ENCODE measurements at regions not wholly inside any gene's neighbourhood (a gene's known extent, or its start where the extent isn't known, plus 50 kb on each side); places are given as distances from the start of the nearest gene placed in this dataset.

DNA sequence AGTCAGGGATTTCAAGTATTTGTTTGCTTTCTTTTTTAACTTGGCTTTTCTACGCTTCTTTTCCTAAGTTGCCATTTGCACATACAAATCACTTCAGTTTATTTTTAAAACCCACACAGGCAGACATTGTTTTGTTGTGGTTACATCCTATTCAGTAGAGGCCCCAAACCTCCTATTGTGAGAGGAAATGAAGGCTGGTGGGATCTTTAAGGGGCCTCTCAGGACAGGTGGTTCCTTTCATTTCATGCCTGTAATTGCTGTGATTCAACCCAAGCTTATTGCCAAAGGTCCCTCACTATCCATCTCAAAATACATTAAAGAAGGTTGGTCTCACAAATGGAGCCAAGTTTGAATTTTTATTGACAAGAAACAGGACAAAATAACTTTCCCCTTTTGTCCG lies 257.1 kb downstream of the ADAMTS20 start:
- no peaks in the 10 kb centered on the region for H3K4me1 ChIP-seq (ENCODE audit: insufficient read depth)
- H3K79me2 ChIP-seq: no peaks in the 10 kb centered on the region
- H3K9me3 ChIP-seq (ENCODE audit: low read depth): no peaks in the 10 kb centered on the region
- WGBS (ENCODE audit: low lambda C conversion rate, missing lambda C conversion rate): 73% methylated on average over 2 of the region's 2 CpGs
- no peak for DNase-seq (ENCODE audit: low spot score)
- H2AFZ ChIP-seq: no peak overlapping the region
- H3K27me3 ChIP-seq: no peaks in the 10 kb centered on the region
- H3K36me3 ChIP-seq (replicated peaks; ENCODE audit: insufficient read depth, low read depth): no peaks in the 10 kb centered on the region
- H3K4me3 ChIP-seq: no peak overlapping the region
- no peaks in the 10 kb centered on the region for H4K20me1 ChIP-seq (ENCODE audit: insufficient read depth, poor library complexity, severe bottlenecking)
- H3K9me2 ChIP-seq (replicated peaks; ENCODE audit: insufficient read depth): no peaks in the 10 kb centered on the region
- no peak overlapping the region for H3K27ac ChIP-seq
- no peak overlapping the region for H3K4me2 ChIP-seq
- TF ChIP-seq CTCF (IDR thresholded peaks at IDR 0.05; ENCODE audit: poor library complexity): no peak
- no peak for TF ChIP-seq EZH2 (IDR thresholded peaks at IDR 0.05; ENCODE audit: borderline replicate concordance)
- TF ChIP-seq EZH2phosphoT487 (IDR thresholded peaks at IDR 0.05; ENCODE audit: low read depth, severe bottlenecking, unreplicated experiment): no peak

DNA sequence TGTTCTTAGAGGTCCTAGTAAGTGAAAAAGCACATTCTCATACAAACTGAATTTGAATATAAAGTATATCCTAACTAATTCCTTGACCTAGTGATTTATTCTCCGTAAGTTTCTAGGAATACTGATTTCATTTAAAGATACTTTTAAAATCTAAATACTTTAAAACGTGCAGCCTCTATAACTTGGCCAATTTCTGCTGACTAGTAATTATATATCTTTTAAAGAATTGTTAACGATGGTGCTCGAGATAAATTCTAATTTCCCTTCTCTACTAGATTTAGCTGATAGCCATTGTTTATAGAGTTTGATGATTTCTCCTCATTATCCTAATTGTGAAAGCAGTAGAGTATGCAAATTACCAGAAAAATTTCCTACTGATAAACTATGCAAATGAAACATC lies 257.9 kb downstream of the ADAMTS20 start:
- H3K27me3 ChIP-seq: no peaks in the 10 kb centered on the region
- 88% methylated on average over 4 of the region's 4 CpGs for WGBS (ENCODE audit: low lambda C conversion rate, missing lambda C conversion rate)
- no peak overlapping the region for H3K27ac ChIP-seq
- H3K4me2 ChIP-seq: no peak overlapping the region
- no peaks in the 10 kb centered on the region for H3K9me2 ChIP-seq (replicated peaks; ENCODE audit: insufficient read depth)
- TF ChIP-seq EZH2phosphoT487 (IDR thresholded peaks at IDR 0.05; ENCODE audit: low read depth, severe bottlenecking, unreplicated experiment): no peak
- no peak for TF ChIP-seq EZH2 (IDR thresholded peaks at IDR 0.05; ENCODE audit: borderline replicate concordance)
- TF ChIP-seq CTCF (IDR thresholded peaks at IDR 0.05; ENCODE audit: poor library complexity): no peak
- peaks cover 7% of the 10 kb centered on the region for H3K4me1 ChIP-seq (ENCODE audit: insufficient read depth)
- no peak overlapping the region for H3K4me3 ChIP-seq
- no peaks in the 10 kb centered on the region for H4K20me1 ChIP-seq (ENCODE audit: insufficient read depth, poor library complexity, severe bottlenecking)
- H2AFZ ChIP-seq: no peak overlapping the region
- H3K9me3 ChIP-seq (ENCODE audit: low read depth): no peaks in the 10 kb centered on the region
- H3K36me3 ChIP-seq (replicated peaks; ENCODE audit: insufficient read depth, low read depth): no peaks in the 10 kb centered on the region
- no peaks in the 10 kb centered on the region for H3K79me2 ChIP-seq
- no peak for DNase-seq (ENCODE audit: low spot score)

DNA sequence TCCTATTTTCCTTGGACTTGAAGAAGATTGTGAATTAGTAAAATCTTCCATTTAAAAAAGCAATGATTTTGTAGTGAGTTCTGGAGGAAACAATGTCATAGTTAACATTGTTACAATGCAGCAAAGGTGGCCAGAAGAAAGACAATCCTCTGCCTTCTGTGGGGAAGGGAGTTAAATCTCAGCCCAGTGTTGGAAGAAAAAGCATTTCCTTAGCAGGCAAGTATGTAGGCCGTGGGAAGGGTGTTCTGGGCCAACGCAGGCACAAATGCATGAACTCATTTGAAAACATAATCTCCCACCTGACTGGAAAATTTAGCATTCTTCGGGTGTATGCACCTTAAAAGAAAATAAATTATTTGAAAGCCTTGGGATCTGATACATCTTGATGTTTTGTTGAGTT lies 258.6 kb downstream of the ADAMTS20 start:
- no peaks in the 10 kb centered on the region for H3K9me3 ChIP-seq (ENCODE audit: low read depth)
- H3K36me3 ChIP-seq (replicated peaks; ENCODE audit: insufficient read depth, low read depth): no peaks in the 10 kb centered on the region
- no peaks in the 10 kb centered on the region for H4K20me1 ChIP-seq (ENCODE audit: insufficient read depth, poor library complexity, severe bottlenecking)
- H3K4me1 ChIP-seq (ENCODE audit: insufficient read depth): peaks cover 15% of the 10 kb centered on the region
- no peak overlapping the region for H3K4me2 ChIP-seq
- 87% methylated on average over 3 of the region's 3 CpGs for WGBS (ENCODE audit: low lambda C conversion rate, missing lambda C conversion rate)
- no peak for DNase-seq (ENCODE audit: low spot score)
- no peak overlapping the region for H3K27ac ChIP-seq
- TF ChIP-seq CTCF (IDR thresholded peaks at IDR 0.05; ENCODE audit: poor library complexity) (no peak), EZH2phosphoT487 (IDR thresholded peaks at IDR 0.05; ENCODE audit: low read depth, severe bottlenecking, unreplicated experiment) (no peak), EZH2 (IDR thresholded peaks at IDR 0.05; ENCODE audit: borderline replicate concordance) (no peak)
- no peak overlapping the region for H3K4me3 ChIP-seq
- no peaks in the 10 kb centered on the region for H3K79me2 ChIP-seq
- H3K27me3 ChIP-seq: no peaks in the 10 kb centered on the region
- H3K9me2 ChIP-seq (replicated peaks; ENCODE audit: insufficient read depth): no peaks in the 10 kb centered on the region
- H2AFZ ChIP-seq: no peak overlapping the region

GRCh38 chr12:43292699-43293098 lies 259.3 kb downstream of the ADAMTS20 start:
- no peak for TF ChIP-seq EZH2phosphoT487 (IDR thresholded peaks at IDR 0.05; ENCODE audit: low read depth, severe bottlenecking, unreplicated experiment)
- TF ChIP-seq CTCF (IDR thresholded peaks at IDR 0.05; ENCODE audit: poor library complexity): no peak
- TF ChIP-seq EZH2 (IDR thresholded peaks at IDR 0.05; ENCODE audit: borderline replicate concordance): no peak
- WGBS (ENCODE audit: low lambda C conversion rate, missing lambda C conversion rate): 81% methylated on average over 2 of the region's 2 CpGs
- DNase-seq (ENCODE audit: low spot score): no peak
- H3K27ac ChIP-seq: no peak overlapping the region
- no peaks in the 10 kb centered on the region for H3K9me2 ChIP-seq (replicated peaks; ENCODE audit: insufficient read depth)
- H3K9me3 ChIP-seq (ENCODE audit: low read depth): no peaks in the 10 kb centered on the region
- no peak overlapping the region for H3K4me3 ChIP-seq
- no peak overlapping the region for H2AFZ ChIP-seq
- H3K36me3 ChIP-seq (replicated peaks; ENCODE audit: insufficient read depth, low read depth): no peaks in the 10 kb centered on the region
- H3K4me2 ChIP-seq: no peak overlapping the region
- peaks cover 19% of the 10 kb centered on the region for H3K4me1 ChIP-seq (ENCODE audit: insufficient read depth)
- H3K27me3 ChIP-seq: no peaks in the 10 kb centered on the region
- no peaks in the 10 kb centered on the region for H4K20me1 ChIP-seq (ENCODE audit: insufficient read depth, poor library complexity, severe bottlenecking)
- no peaks in the 10 kb centered on the region for H3K79me2 ChIP-seq
